Choroid plexus epithelial cell (primary cell): ENCODE measurements at regions not wholly inside any gene's neighbourhood (a gene's known extent, or its start where the extent isn't known, plus 50 kb on each side); places are given as distances from the start of the nearest gene placed in this dataset.

Source experiments
- DNase-seq: peaks from one replicate; pipeline ENCODE4 v3.0.0-alpha.2; 2010; ENCODE audit warnings: low read depth
- H3K4me3 ChIP-seq: 2 replicates; pipeline ENCODE4 v1.5.1; 2011; ENCODE audit warnings: low read depth, mild to moderate bottlenecking, control low read depth, low read length, moderate library complexity
- TF ChIP-seq, protein P1 (sequence below): conservative IDR thresholded peaks from 2 replicates; pipeline ENCODE4 v1.5.1; 2011; ENCODE audit warnings: low read depth, mild to moderate bottlenecking, control low read depth, inconsistent platforms, low read length, moderate library complexity

GRCh38 chr15:62428851-62429598 lies 263.9 kb upstream of the C2CD4B start:
- H3K4me3 ChIP-seq: no peak overlapping the region
- DNase-seq: no peak
- TF ChIP-seq, protein P1, sequence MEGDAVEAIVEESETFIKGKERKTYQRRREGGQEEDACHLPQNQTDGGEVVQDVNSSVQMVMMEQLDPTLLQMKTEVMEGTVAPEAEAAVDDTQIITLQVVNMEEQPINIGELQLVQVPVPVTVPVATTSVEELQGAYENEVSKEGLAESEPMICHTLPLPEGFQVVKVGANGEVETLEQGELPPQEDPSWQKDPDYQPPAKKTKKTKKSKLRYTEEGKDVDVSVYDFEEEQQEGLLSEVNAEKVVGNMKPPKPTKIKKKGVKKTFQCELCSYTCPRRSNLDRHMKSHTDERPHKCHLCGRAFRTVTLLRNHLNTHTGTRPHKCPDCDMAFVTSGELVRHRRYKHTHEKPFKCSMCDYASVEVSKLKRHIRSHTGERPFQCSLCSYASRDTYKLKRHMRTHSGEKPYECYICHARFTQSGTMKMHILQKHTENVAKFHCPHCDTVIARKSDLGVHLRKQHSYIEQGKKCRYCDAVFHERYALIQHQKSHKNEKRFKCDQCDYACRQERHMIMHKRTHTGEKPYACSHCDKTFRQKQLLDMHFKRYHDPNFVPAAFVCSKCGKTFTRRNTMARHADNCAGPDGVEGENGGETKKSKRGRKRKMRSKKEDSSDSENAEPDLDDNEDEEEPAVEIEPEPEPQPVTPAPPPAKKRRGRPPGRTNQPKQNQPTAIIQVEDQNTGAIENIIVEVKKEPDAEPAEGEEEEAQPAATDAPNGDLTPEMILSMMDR: no peak

DNA sequence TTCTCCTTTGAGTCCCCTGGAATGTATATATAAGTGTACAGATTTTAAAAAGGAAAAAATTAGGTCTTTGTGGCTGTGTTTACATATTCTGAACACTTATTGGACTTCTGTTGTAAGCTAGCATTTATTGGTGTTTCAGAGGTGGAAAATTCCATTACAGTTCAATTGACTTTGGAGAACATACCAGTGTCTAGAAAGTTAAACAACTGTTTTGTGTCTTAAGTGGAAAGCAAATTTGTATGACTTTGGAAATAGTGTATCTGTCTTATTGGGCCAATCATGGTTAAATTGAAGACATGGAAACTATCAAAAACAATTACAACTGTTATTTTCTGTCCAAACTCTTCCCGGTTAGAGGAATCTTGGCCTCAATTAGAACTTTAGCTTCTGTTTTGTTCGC lies 265.0 kb upstream of the C2CD4B start:
- no peak overlapping the region for H3K4me3 ChIP-seq
- TF ChIP-seq, protein P1: no peak
- no peak for DNase-seq

GRCh38 chr15:62430552-62430951 lies 265.5 kb upstream of the C2CD4B start:
- no peak for DNase-seq
- no peak overlapping the region for H3K4me3 ChIP-seq
- TF ChIP-seq, protein P1: no peak

DNA sequence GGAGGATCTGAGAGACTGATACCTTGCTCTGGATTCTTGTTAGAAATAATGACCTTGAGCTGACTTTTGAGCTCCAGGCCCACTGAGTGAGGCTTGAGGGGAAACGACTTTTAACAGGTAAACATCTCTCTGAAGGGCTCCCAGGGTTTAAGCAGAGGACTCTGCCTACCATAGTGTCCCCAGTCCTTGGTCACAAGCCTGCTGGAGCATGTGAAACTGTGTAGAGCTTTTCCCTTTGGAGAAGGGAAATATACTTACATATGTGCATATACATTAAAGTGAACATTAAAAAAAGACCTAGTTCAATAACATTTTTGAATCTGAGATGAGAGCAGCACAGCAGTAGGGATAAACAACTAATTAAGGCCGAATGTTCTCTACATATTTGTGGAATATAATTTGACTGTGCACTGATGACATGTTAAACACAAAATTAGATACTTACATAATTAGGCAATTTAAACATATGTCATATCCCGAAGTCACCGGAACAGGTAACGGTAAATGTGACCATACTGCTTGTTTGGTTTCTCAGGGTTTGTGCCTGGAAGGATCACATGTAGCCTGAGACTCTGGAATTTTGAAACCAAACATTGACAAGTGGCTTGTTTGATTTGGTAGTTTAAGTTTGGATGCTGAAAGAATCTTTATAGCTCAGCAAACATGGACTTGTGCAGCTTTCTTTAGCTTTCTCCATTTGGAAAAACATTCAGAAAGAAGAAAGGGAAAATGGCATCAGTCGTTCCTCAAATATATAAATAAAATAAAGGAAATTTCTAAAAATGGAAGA lies 266.1 kb upstream of the C2CD4B start:
- DNase-seq: no peak
- TF ChIP-seq, protein P1: no peak

GRCh38 chr15:62431817-62432216 lies 266.7 kb upstream of the C2CD4B start:
- H3K4me3 ChIP-seq: no peak overlapping the region
- TF ChIP-seq, protein P1: no peak
- DNase-seq: no peak

More for the DNA sequence above, 266.1 kb upstream of the C2CD4B start:
- no peak overlapping the region for H3K4me3 ChIP-seq

DNA sequence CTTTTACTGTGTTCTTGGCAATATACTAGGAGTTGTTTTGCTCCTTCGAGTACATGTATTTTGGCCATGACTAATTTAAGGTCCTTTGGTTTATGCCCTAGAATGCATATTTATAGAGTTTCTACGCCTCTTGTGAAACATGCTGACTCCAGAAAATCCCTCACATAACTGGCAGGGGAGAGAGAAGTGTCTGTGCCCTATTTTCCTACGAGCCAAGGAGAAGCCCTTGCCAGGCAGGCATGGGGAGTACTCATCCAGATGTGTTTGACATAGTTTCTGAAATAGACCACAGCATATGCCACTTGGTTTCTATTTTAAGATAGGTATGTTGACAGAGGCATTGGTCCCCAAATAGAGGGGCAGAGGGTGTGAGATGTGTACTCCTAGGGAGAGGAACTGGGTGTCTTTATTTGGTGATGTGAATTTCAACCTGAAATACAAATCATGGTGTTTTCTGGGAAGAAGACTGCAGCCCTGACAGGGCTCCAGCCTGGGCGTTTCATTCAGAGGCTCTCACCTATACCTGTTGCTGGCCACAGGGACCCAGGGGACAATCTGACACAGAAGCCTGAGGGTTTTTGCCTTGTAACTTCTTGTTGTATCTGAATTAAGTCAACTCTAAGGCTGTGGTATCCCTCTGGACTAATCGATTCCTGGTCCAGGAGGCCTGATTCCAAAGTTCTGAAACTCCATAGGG lies 267.8 kb upstream of the C2CD4B start:
- TF ChIP-seq, protein P1: no peak
- DNase-seq: no peak
- no peak overlapping the region for H3K4me3 ChIP-seq
